ENCODE measurements at regions not wholly inside any gene's neighbourhood (a gene's known extent, or its start where the extent isn't known, plus 50 kb on each side); places are given as distances from the start of the nearest gene placed in this dataset.

DNA sequence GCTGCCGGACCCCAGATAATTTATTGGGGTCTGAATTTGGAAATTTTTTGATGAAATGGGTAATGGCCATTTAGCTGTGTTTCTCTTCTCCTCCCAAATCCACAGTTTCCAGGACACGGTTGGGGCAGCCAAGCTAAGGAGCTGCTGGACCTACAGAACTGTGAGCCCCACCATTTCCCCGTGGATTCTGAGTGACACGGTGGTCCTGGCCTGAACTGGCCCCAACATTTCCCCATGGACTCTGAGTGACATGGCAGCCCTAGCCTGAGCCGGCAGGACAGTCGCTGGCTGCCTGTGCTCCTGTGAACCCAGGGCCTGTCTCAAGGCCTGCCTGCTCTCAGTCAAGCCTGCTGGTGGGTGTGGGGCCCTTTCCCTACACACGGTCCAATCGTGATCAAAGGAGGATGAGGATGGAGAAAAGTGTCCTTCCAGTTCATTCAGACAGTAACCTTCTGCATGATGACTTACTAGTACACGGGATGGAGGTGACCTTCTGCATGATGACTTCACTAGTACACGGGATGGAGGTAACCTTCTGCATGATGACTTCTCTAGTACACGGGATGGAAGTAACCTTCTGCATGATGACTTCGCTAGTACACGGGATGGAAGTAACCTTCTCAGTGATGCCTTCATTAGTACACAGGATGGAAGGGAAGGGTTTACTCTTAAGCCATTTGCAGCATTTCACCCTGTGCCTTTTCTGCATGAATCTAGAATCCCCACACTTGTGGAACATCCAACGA is 359.9 kb downstream of the GLRX3 start:
- Mint-ChIP-seq H3K4me1 (no peaks in the 10 kb centered on the region), H3K36me3 (no peaks in the 10 kb centered on the region), H3K4me3 (no peak overlapping the region), H3K27ac (no peak overlapping the region), H3K27me3 (no peaks in the 10 kb centered on the region), H3K9me3 (peaks cover 5% of the 10 kb centered on the region)
- no peak for DNase-seq
- CTCF ChIA-PET = no interaction called here

DNA sequence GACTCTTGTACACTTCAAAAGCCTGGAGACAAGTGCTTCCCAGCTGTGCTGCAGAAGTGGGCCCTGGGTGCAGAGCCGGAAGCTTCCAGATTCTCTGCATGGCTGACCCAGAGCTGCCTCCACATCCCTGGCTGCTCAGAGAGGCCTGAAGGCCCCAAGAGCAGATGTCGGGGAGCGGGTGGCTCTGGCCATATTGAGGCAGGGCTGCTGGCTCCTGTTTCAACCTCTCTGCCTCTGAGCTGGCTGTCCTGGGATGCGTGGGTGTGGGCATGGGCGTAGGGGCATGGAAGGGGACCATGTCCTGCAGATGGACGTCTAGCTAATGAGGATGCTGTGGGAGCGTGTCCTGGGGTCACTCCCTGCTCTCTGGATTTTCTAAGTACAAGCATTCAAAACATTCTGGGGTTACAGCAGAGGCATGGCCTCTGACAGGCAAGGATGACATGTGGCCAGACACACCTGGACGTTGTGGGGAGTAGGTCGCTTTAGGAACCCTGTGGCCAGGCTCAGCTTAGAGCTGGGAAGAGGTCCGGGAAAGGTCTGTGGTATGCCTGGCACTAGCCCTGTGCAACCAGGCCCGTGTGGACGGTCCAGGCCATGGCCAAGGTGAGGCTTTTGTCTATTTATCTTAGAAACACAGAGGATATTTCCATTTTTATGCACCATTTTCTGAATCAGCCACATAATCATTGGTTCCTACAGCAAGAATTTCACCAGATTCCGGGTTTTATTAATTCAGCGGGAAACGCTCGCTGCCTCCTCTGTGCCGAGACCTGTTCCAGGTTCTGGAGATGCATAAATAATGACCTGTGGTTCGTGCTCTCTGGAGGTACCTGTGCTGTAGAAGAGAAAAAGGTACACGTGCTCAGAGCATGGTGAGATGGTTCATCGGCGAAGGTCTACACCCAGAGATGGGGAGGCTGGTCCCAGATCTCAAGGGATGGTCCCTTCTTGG is 361.1 kb downstream of the GLRX3 start:
- CTCF ChIA-PET = no interaction called here
- Mint-ChIP-seq H3K27me3 (no peaks in the 10 kb centered on the region), H3K4me3 (no peak overlapping the region), H3K27ac (no peak overlapping the region), H3K36me3 (no peaks in the 10 kb centered on the region), H3K4me1 (no peaks in the 10 kb centered on the region), H3K9me3 (peaks cover 5% of the 10 kb centered on the region)
- DNase-seq = no peak

DNA sequence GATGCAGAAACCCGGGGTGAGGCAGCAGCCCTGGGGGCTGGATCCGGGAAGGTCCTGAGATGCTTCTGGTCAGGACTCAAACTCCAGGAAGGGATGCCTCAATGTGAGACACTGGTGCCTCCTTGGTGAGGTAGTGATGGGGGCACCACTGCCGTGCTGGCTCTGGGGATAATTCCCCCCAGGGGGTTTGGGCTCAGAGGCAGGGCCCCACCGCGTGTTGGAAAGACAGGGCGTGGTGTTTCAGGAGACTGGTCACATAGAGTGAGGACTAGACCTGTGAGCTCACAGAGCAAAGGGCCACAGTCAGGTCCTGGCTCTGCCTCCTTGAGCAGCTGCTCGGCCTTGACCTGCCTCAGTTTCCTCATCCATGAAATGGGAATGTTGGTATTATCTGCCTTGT is 361.9 kb downstream of the GLRX3 start:
- CTCF ChIA-PET = no interaction called here
- Mint-ChIP-seq H3K9me3 (peaks cover 5% of the 10 kb centered on the region), H3K27ac (no peak overlapping the region), H3K4me3 (no peak overlapping the region), H3K36me3 (no peaks in the 10 kb centered on the region), H3K27me3 (no peaks in the 10 kb centered on the region), H3K4me1 (no peaks in the 10 kb centered on the region)
- DNase-seq = no peak

DNA sequence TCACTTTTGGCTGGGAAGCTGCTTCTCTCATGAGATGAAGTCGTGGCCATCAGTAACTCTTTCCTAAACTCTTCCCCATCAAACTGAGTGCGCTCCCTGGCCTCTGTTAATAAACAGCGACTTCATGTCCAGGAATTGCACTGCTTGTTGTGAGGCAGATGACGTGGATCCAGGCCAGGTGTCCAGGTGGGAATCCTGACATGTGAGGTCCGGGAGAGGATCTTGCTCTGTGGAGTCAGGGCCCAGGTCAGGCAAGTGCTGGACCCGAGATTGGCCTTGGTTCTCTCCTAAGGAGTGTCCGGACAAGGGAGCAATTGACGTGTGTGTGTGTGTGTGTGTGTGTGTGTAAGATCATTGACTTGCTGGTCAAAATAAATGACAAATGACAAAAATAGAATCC is 362.7 kb downstream of the GLRX3 start:
- Mint-ChIP-seq H3K36me3 (no peaks in the 10 kb centered on the region), H3K27me3 (no peaks in the 10 kb centered on the region), H3K9me3 (peaks cover 5% of the 10 kb centered on the region), H3K4me1 (no peaks in the 10 kb centered on the region), H3K27ac (no peak overlapping the region), H3K4me3 (no peak overlapping the region)
- CTCF ChIA-PET = no interaction called here
- no peak for DNase-seq

DNA sequence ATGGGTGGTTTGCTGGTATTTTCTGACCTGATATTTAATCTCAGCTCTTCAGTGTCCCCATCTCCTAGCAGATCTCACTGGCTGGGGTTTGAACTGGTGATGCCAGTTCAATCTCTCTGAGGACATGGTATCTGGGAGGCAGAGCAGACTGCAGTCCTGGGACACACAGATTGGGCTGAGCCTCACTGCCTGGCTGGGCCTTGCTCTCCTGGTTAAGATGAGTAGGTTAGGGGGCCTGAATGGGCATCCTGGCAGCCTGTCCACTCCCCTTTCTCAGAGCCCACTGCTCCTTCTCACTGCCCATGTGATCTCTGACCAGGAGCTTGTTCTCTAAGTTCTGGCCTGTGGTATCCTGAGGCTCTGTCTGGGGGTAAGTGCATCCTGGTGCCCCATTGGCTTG is 363.4 kb downstream of the GLRX3 start:
- no peak overlapping the region for H3K4me3 Mint-ChIP-seq
- DNase-seq = no peak
- H3K36me3 Mint-ChIP-seq = no peaks in the 10 kb centered on the region
- H3K9me3 Mint-ChIP-seq = peaks cover 5% of the 10 kb centered on the region
- no peak overlapping the region for H3K27ac Mint-ChIP-seq
- CTCF ChIA-PET = no interaction called here
- H3K4me1 Mint-ChIP-seq = no peaks in the 10 kb centered on the region
- no peaks in the 10 kb centered on the region for H3K27me3 Mint-ChIP-seq

DNA sequence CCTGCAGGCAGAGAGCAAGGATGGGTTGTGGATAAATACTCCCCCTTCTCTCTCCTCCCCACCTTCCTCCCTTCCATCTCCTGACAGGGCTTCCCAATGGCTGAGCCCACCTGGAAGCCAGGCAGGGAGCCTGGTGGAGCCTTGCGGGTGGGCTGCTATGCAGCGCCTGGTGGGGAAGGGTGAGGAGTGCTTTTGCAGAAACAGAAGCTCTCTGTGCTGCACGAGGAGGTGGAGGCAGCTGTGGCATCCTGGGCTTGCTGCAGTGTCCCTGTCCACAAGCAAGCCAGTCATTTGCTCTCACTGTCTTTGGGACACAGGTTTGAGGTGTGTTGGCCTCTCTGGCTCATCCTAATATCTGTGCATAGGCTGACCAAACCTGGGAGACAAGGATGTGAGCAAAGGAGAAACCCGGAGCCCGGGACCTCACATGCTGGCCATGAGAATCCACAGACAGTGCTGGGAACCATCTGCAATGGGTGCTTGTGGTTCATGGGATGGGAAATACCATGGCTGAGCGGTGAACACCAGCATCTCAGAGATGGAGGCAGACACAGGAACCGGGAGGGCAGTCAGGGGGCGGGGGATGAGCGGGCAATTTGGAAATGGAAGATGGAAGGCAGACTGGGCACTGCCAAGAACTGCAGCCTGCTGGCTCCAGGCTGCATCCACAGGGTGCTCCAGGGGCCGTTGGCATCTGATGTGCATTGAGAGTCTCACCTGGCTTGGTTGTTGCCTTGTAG is 364.2 kb downstream of the GLRX3 start:
- H3K4me1 Mint-ChIP-seq = no peaks in the 10 kb centered on the region
- H3K27me3 Mint-ChIP-seq = no peaks in the 10 kb centered on the region
- DNase-seq = no peak
- H3K36me3 Mint-ChIP-seq = no peaks in the 10 kb centered on the region
- H3K9me3 Mint-ChIP-seq = peaks cover 5% of the 10 kb centered on the region
- CTCF ChIA-PET = no interaction called here
- no peak overlapping the region for H3K27ac Mint-ChIP-seq
- no peak overlapping the region for H3K4me3 Mint-ChIP-seq

DNA sequence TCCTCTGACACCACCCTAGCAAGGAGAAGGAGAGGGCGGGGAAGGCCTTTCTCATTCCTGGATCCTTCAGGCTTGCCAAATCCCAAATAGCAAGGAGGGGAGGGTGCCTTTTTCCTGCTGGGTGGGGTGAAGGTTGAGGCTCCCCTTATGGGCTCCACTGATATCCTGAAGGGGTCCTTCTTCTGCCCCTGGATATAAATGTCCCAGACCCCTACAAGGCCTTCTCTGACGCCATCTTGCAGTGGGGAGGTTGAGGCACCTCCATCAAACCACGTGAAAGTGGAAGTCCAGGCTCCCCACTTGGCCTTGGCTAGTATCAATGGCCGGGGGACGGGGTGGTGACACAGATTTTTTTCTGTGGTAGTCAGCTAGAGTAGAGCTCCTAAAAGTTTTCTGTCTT is 371.3 kb downstream of the GLRX3 start:
- Mint-ChIP-seq H3K27ac (no peak overlapping the region), H3K4me3 (no peak overlapping the region)

DNA sequence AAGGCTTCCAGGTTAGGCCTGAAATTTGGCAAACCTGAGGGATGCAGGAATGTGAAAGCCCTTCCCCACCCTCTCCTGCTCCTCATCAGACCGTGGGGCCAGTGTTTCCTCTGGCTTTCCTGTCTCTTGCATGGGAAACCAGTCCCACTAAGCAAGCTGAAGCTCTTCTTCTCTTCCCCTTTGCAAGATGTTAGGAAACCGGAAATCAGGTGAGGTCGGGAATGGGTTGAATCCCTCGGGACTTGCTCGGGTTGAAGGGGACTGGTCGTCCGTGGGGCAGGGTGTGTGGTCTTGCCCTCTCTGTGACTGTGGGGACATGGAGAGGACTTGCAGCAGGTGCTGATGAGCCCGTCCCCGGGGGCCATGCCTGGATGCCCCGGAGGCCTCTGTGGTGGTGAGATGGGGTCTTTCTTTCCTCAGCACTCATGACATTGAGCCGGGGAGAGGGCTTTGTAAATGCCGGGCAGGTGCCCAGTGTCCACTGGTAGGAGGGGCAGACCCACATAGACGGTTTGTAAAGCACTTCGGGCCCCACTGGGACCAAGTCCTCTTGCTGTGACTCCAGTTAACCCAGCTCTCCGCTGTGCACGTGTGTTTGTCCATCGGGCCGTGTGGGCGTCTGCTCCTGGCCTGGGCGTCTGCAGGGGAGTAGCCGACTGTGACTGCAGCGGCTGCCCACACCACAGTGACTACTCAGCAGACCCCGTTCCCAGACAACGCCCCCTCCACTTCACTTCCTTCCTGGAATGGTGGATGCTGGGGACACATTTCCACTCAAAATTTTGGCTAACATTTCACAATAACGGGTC is 373.9 kb downstream of the GLRX3 start:
- no peak overlapping the region for H3K27ac Mint-ChIP-seq
- DNase-seq = no peak
- H3K4me1 Mint-ChIP-seq = no peaks in the 10 kb centered on the region
- H3K9me3 Mint-ChIP-seq = no peaks in the 10 kb centered on the region
- CTCF ChIA-PET = no interaction called here
- no peaks in the 10 kb centered on the region for H3K36me3 Mint-ChIP-seq
- H3K4me3 Mint-ChIP-seq = no peak overlapping the region
- no peaks in the 10 kb centered on the region for H3K27me3 Mint-ChIP-seq

More for the DNA sequence above, 371.3 kb downstream of the GLRX3 start:
- H3K27me3 Mint-ChIP-seq = no peaks in the 10 kb centered on the region
- H3K36me3 Mint-ChIP-seq = no peaks in the 10 kb centered on the region
- no peak for DNase-seq
- CTCF ChIA-PET = no interaction called here
- H3K9me3 Mint-ChIP-seq = no peaks in the 10 kb centered on the region
- H3K4me1 Mint-ChIP-seq = no peaks in the 10 kb centered on the region

DNA sequence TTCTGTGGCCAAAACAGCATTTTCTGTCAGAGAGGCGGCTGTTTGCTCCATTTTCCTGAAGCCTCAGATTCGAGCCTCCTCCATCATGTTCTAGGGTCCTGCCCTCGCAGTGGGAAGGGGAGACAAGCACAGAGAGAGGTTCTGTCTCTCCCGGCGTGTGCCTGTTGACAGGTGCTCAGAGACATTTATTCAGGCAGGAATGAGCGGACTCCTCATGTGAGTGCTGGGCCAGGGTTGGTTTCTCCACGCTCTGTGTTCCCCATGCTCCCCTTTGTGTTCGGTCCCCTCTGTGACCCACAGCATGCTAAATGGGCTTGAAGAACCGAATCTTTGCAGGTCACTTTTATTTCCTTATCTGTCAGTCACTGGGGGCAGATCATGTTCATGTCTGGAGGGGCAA is 374.6 kb downstream of the GLRX3 start:
- Mint-ChIP-seq H3K36me3 (no peaks in the 10 kb centered on the region), H3K4me1 (no peaks in the 10 kb centered on the region), H3K27ac (no peak overlapping the region), H3K4me3 (no peak overlapping the region), H3K27me3 (no peaks in the 10 kb centered on the region), H3K9me3 (no peaks in the 10 kb centered on the region)
- CTCF ChIA-PET = no interaction called here
- no peak for DNase-seq

DNA sequence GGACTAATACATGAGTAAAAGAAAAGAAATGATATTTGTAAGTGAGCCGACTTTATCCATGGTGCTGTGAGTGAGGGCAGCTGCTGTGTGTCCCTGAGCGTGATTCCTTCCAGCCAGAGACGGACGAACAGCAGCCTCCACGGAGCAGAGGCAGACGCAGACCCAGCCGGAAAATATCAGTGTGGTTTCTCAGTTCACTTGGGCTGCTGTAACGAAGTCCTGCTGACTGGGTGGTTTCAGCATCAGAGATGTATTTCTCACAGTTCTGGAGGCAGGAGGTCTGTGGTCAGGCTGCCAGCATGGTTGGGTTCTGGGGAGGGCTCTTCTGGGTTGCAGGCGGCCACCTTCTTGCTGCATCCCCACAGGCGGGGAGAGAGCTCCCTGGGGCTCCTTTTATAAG is 375.6 kb downstream of the GLRX3 start:
- Mint-ChIP-seq H3K27me3 (no peaks in the 10 kb centered on the region), H3K4me3 (no peak overlapping the region), H3K36me3 (no peaks in the 10 kb centered on the region), H3K27ac (no peak overlapping the region), H3K9me3 (no peaks in the 10 kb centered on the region), H3K4me1 (no peaks in the 10 kb centered on the region)
- no peak for DNase-seq
- CTCF ChIA-PET = no interaction called here

DNA sequence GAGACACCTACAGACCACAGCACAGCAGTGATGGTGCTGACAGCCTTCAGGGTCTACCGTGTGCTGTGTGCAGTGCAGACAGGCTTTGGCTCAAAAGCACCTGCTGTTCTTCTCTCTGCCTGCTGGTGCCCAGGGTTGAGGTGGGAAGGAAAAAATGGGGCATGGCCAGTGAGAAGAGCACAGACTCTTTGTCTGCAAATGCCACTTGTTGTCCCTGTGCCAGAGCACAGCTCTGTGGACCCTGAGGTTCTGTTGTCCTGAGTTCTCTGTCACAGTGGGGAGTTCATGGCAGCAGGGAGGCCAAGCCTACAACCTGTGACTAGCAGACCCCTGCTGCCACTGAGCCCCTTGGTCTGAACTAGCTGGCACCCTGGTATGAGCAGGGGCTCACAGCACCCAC is 376.7 kb downstream of the GLRX3 start:
- CTCF ChIA-PET = no interaction called here
- Mint-ChIP-seq H3K27me3 (no peaks in the 10 kb centered on the region), H3K9me3 (peaks cover 2% of the 10 kb centered on the region)

DNA sequence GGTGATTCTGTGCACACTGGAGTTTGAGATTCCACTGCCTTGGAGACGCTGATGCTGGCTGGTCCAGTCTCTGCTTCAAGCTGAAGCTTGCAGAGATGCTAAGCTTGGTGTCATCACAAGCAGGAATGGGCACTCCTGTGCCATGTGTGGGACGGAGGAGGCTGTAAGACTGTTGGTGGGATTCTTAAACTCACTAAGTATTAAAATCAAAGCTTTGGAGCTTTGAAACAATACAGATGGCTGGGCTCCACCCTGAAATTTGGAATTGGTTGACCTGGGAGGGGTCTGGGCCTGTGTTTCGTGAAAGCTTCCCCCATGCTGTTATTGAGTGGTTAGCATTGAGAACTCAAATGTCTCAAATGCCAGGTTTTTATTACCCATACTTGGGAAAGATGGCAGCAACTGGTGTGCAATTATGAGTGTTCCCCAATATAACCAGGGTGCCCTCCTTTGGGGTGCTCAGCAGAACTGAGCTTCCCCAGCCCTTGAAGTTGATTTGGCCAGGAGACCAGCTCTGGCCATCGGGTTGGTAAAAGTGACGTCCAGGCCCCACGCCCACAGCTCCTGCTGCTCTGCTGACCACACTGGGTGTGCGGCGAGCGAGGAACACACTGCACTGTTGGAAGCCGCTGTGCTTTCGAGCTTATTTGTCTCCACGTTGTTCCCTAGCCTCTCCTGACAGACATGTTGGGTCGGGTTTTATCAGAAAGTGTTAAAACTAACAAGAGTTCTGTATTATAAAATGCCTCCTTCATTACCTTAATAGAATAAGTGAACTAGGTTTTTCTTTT is 377.7 kb downstream of the GLRX3 start:
- CTCF ChIA-PET = no interaction called here
- Mint-ChIP-seq H3K27ac (no peak overlapping the region), H3K4me3 (no peak overlapping the region), H3K27me3 (no peaks in the 10 kb centered on the region), H3K4me1 (no peaks in the 10 kb centered on the region), H3K9me3 (peaks cover 2% of the 10 kb centered on the region), H3K36me3 (no peaks in the 10 kb centered on the region)
- no peak for DNase-seq

More for the DNA sequence above, 376.7 kb downstream of the GLRX3 start:
- Mint-ChIP-seq H3K36me3 (no peaks in the 10 kb centered on the region), H3K4me1 (no peaks in the 10 kb centered on the region), H3K27ac (no peak overlapping the region), H3K4me3 (no peak overlapping the region)
- DNase-seq = no peak

DNA sequence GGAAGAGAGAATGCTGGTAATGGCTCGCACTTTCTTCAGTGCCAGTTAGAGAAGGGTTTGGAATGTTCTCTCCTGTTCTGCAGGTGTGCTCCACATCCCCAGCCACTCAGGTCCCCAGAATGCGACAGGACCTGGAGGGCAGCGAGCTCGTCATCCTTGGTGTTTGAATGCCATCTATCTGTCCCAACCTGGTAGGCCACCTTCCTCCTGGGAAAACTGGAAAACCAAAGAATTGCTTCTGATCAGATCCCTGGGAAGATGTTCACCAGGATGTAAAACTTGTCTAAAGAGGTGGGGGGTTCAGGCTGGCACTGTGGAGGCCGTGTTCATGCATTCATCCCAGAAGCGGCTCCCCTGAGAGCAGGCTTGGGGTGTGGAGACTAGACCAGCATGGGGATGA is 379.5 kb downstream of the GLRX3 start:
- peaks cover 10% of the 10 kb centered on the region for H3K9me3 Mint-ChIP-seq
- CTCF ChIA-PET = no interaction called here
- no peak overlapping the region for H3K4me3 Mint-ChIP-seq
- H3K27me3 Mint-ChIP-seq = no peaks in the 10 kb centered on the region
- H3K36me3 Mint-ChIP-seq = no peaks in the 10 kb centered on the region
- no peak overlapping the region for H3K27ac Mint-ChIP-seq
- H3K4me1 Mint-ChIP-seq = no peaks in the 10 kb centered on the region
- DNase-seq = no peak

All from activated naive CD4-positive, alpha-beta T cell treated with anti-CD3 and anti-CD28 coated beads, Interleukin-2, amount 10 ng/mL, durations not matched to agents 7 days and 5 days (primary cell).